ENCODE measurements at regions not wholly inside any gene's neighbourhood (a gene's known extent, or its start where the extent isn't known, plus 50 kb on each side); places are given as distances from the start of the nearest gene placed in this dataset.
A peak's percentile ranks its signal among the peaks of the same experiment; 100 is the strongest.

DNA sequence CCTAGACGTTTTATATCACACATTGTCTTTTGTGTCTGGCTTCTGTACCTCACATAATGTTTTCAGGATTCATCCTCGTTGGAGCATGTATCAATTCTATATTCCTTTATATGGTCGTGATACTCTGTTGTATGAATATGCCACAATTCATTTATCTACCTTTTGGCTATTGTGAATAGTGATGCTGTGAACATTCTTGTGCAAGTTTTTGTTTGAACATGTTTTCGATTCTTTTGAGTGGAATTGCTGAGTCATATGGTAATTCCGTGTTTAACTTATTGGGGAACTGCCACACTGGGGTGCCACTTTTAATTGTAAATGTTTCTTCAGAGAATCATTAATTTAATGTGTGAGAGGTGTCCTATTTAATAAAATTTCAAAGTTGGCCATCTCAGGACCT is 101.2 kb downstream of the SLC35B3 start:
- no peak overlapping the region for H2AFZ ChIP-seq (replicated peaks)
- H4K20me1 ChIP-seq (ENCODE audit: low read depth) = no peaks in the 10 kb centered on the region
- no peak for DNase-seq (ENCODE audit: low spot score)
- no peaks in the 10 kb centered on the region for H3K36me3 Mint-ChIP-seq
- no peaks in the 10 kb centered on the region for H3K27me3 ChIP-seq
- H3K36me3 ChIP-seq = no peaks in the 10 kb centered on the region
- no peaks in the 10 kb centered on the region for H3K79me2 ChIP-seq (ENCODE audit: low read depth)
- no peak overlapping the region for H3K4me3 ChIP-seq
- H3K9me3 Mint-ChIP-seq = no peaks in the 10 kb centered on the region
- peaks cover 18% of the 10 kb centered on the region for H3K4me1 ChIP-seq
- H3K9me3 ChIP-seq (ENCODE audit: low read depth) = no peaks in the 10 kb centered on the region
- no peaks in the 10 kb centered on the region for H3F3A ChIP-seq (ENCODE audit: low read depth)
- H3K4me1 Mint-ChIP-seq = peaks cover 11% of the 10 kb centered on the region
- H3K4me2 ChIP-seq = no peak overlapping the region
- H3K9ac ChIP-seq = no peak overlapping the region
- no peak overlapping the region for H3K27ac Mint-ChIP-seq
- TF ChIP-seq CTCF (IDR thresholded peaks at IDR 0.05) (no peak), EZH2 (IDR thresholded peaks at IDR 0.05) (no peak), EZH2phosphoT487 (IDR thresholded peaks at IDR 0.05) (no peak)
- no peak overlapping the region for H3K27ac ChIP-seq
- H3K4me3 Mint-ChIP-seq = no peak overlapping the region
- H3K27me3 Mint-ChIP-seq (ENCODE audit: insufficient read depth, low read depth) = no peaks in the 10 kb centered on the region

DNA sequence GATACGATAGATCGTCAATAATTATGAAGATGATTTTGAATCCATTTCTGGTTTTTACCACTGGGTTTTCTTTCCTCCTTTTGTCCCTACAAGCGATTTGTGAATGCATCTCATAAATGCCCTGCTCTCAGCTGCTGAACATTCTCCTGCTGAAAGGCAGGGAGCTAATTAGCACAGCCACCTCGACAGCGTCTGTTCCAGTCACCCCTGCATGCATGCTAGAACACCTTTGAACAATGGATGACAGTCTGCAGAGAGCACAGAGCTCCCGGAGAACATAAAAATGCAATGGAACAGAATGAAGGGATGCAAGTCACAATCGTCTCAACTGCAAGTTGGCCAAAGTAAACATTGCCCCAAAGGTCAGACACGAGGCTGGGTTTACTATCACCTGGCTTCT is 105.8 kb downstream of the SLC35B3 start:
- Histone ChIP-seq H3K27ac (no peak overlapping the region), H3K27me3 (no peaks in the 10 kb centered on the region), H3K4me3 (no peak overlapping the region), H3K36me3 (no peaks in the 10 kb centered on the region), H2AFZ (replicated peaks) (no peak overlapping the region), H3K9ac (no peak overlapping the region), H3K4me2 (no peak overlapping the region), H3K79me2 (ENCODE audit: low read depth) (no peaks in the 10 kb centered on the region), H3K4me1 (peaks cover 10% of the 10 kb centered on the region), H3K9me3 (ENCODE audit: low read depth) (no peaks in the 10 kb centered on the region), H4K20me1 (ENCODE audit: low read depth) (no peaks in the 10 kb centered on the region), H3F3A (ENCODE audit: low read depth) (no peaks in the 10 kb centered on the region)
- H3K27ac Mint-ChIP-seq = peak overlapping the region; percentile 49
- H3K4me3 Mint-ChIP-seq = no peak overlapping the region
- TF ChIP-seq CTCF (IDR thresholded peaks at IDR 0.05) (no peak), EZH2phosphoT487 (IDR thresholded peaks at IDR 0.05) (no peak), EZH2 (IDR thresholded peaks at IDR 0.05) (no peak)
- H3K4me1 Mint-ChIP-seq = peaks cover 7% of the 10 kb centered on the region
- peak; percentile 59 for DNase-seq (ENCODE audit: low spot score)
- H3K36me3 Mint-ChIP-seq = no peaks in the 10 kb centered on the region
- H3K27me3 Mint-ChIP-seq (ENCODE audit: insufficient read depth, low read depth) = no peaks in the 10 kb centered on the region
- H3K9me3 Mint-ChIP-seq = no peaks in the 10 kb centered on the region

- Histone ChIP-seq H3K4me1 (peaks cover 10% of the 10 kb centered on the region), H3K9ac (no peak overlapping the region), H3K27ac (no peak overlapping the region), H3F3A (ENCODE audit: low read depth) (no peaks in the 10 kb centered on the region), H3K36me3 (no peaks in the 10 kb centered on the region), H4K20me1 (ENCODE audit: low read depth) (no peaks in the 10 kb centered on the region), H2AFZ (replicated peaks) (no peak overlapping the region), H3K27me3 (no peaks in the 10 kb centered on the region), H3K4me2 (no peak overlapping the region), H3K4me3 (no peak overlapping the region), H3K79me2 (ENCODE audit: low read depth) (no peaks in the 10 kb centered on the region), H3K9me3 (ENCODE audit: low read depth) (no peaks in the 10 kb centered on the region)
- H3K9me3 Mint-ChIP-seq = no peaks in the 10 kb centered on the region
- H3K4me1 Mint-ChIP-seq = peaks cover 7% of the 10 kb centered on the region
- no peaks in the 10 kb centered on the region for H3K36me3 Mint-ChIP-seq
- H3K4me3 Mint-ChIP-seq = no peak overlapping the region
- TF ChIP-seq EZH2phosphoT487 (IDR thresholded peaks at IDR 0.05) = no peak
- no peak for TF ChIP-seq CTCF (IDR thresholded peaks at IDR 0.05)
- no peak for TF ChIP-seq EZH2 (IDR thresholded peaks at IDR 0.05)
- DNase-seq (ENCODE audit: low spot score) = no peak
- H3K27ac Mint-ChIP-seq = no peak overlapping the region
- H3K27me3 Mint-ChIP-seq (ENCODE audit: insufficient read depth, low read depth) = peaks cover 2% of the 10 kb centered on the region
These were observed 109.6 kb downstream of the SLC35B3 start for GRCh38 chr6:8325743-8326142.

DNA sequence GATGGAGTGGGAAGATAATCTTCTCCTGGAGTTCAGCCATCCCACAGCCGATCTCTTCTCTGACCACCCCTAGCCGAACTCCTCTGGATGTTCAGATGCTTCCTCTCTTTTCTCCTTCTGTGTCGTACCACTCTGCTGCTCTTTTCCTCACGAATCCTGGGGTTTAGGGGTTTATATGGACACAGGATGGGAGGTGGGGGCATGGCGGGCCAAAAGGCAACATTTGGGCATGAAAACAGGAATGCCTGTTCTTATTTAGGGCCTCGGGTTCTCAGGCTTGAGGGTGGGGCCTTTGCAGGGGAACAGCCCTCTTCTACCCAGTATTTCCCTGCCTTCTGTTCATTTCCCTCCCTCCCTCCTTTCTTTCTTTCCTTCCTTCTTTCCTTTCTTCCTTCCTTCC is 112.7 kb downstream of the SLC35B3 start:
- Histone ChIP-seq H3F3A (ENCODE audit: low read depth) (no peaks in the 10 kb centered on the region), H3K79me2 (ENCODE audit: low read depth) (no peaks in the 10 kb centered on the region), H3K36me3 (no peaks in the 10 kb centered on the region), H3K9me3 (ENCODE audit: low read depth) (no peaks in the 10 kb centered on the region), H3K27ac (no peak overlapping the region), H3K27me3 (no peaks in the 10 kb centered on the region), H2AFZ (replicated peaks) (no peak overlapping the region), H4K20me1 (ENCODE audit: low read depth) (no peaks in the 10 kb centered on the region), H3K4me1 (no peaks in the 10 kb centered on the region), H3K4me3 (no peak overlapping the region), H3K9ac (no peak overlapping the region), H3K4me2 (no peak overlapping the region)
- H3K4me3 Mint-ChIP-seq = no peak overlapping the region
- no peaks in the 10 kb centered on the region for H3K9me3 Mint-ChIP-seq
- TF ChIP-seq EZH2phosphoT487 (IDR thresholded peaks at IDR 0.05) = no peak
- TF ChIP-seq EZH2 (IDR thresholded peaks at IDR 0.05) = no peak
- TF ChIP-seq CTCF (IDR thresholded peaks at IDR 0.05) = no peak
- no peaks in the 10 kb centered on the region for H3K4me1 Mint-ChIP-seq
- peaks cover 4% of the 10 kb centered on the region for H3K27me3 Mint-ChIP-seq (ENCODE audit: insufficient read depth, low read depth)
- H3K27ac Mint-ChIP-seq = no peak overlapping the region
- DNase-seq (ENCODE audit: low spot score) = no peak
- no peaks in the 10 kb centered on the region for H3K36me3 Mint-ChIP-seq

All from neural progenitor cell (in vitro differentiated cells).